ENCODE measurements at regions not wholly inside any gene's neighbourhood (a gene's known extent, or its start where the extent isn't known, plus 50 kb on each side); places are given as distances from the start of the nearest gene placed in this dataset.

GRCh38 chr5:114010362-114010761 lies 351.5 kb upstream of the KCNN2 start:
- peak; percentile 45 for DNase-seq
- H3K27me3 ChIP-seq (replicated peaks; ENCODE audit: insufficient read depth): no peaks in the 10 kb centered on the region
- no peaks in the 10 kb centered on the region for H3K9me2 ChIP-seq (ENCODE audit: insufficient read depth)
- in situ Hi-C loops (cut with MboI): no loop called here
- 12 to 18% methylated on average over 2 of the region's 2 CpGs for WGBS, 2 experiments (ENCODE audit: low coverage in 1 of 2, low lambda C conversion rate in 2 of 2, missing lambda C conversion rate in 2 of 2)
- TF ChIP-seq EZH2 (IDR thresholded peaks at IDR 0.05; ENCODE audit: insufficient read depth, poor library complexity, severe bottlenecking): no peak
- TF ChIP-seq EZH2phosphoT487 (IDR thresholded peaks at IDR 0.05; ENCODE audit: insufficient read depth, low read depth): no peak
- no peak overlapping the region for H3K27ac ChIP-seq
- H3K36me3 ChIP-seq (ENCODE audit: low read depth): no peaks in the 10 kb centered on the region
- H2AFZ ChIP-seq: no peak overlapping the region
- H3K9me3 ChIP-seq (ENCODE audit: low read depth): no peaks in the 10 kb centered on the region
- no peak overlapping the region for H3K4me3 ChIP-seq
- no peaks in the 10 kb centered on the region for H3K4me1 ChIP-seq (ENCODE audit: insufficient read depth)
- H3K4me2 ChIP-seq (ENCODE audit: unreplicated experiment): no peak overlapping the region
- H3K9ac ChIP-seq: no peak overlapping the region
- no peaks in the 10 kb centered on the region for H4K20me1 ChIP-seq (ENCODE audit: insufficient read depth)
- H3F3A ChIP-seq (ENCODE audit: insufficient read depth): no peaks in the 10 kb centered on the region
- no peaks in the 10 kb centered on the region for H3K79me2 ChIP-seq (ENCODE audit: insufficient read depth)

DNA sequence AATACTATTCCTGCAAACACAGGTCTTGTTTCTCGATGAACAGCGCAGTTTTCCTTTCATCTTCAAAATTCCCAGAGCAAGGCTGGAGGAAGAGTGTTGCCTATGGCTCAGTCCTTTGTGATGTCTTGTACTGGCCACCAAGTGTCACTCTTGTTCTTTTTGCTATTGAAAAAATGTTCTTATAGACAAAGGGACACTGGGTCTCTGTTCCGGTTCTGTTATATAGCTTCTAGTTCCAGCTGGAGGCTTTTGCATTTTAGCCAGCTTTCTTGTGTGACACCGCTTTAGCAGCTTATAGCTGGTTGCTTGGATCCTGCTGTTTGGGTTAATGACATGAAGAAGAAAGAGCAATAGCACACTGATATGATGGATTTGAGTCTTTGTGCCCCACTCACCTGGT lies 343.7 kb upstream of the KCNN2 start:
- Histone ChIP-seq H4K20me1 (ENCODE audit: insufficient read depth) (no peaks in the 10 kb centered on the region), H3K79me2 (ENCODE audit: insufficient read depth) (no peaks in the 10 kb centered on the region), H3K9me2 (ENCODE audit: insufficient read depth) (no peaks in the 10 kb centered on the region), H2AFZ (no peak overlapping the region), H3K4me3 (no peak overlapping the region), H3K4me2 (ENCODE audit: unreplicated experiment) (no peak overlapping the region), H3K4me1 (ENCODE audit: insufficient read depth) (no peaks in the 10 kb centered on the region), H3K9ac (no peak overlapping the region), H3K9me3 (ENCODE audit: low read depth) (no peaks in the 10 kb centered on the region), H3K27ac (no peak overlapping the region), H3K27me3 (replicated peaks; ENCODE audit: insufficient read depth) (no peaks in the 10 kb centered on the region), H3F3A (ENCODE audit: insufficient read depth) (no peaks in the 10 kb centered on the region), H3K36me3 (ENCODE audit: low read depth) (no peaks in the 10 kb centered on the region)
- no peak for DNase-seq
- 11 to 12% methylated on average over 4 of the region's 4 CpGs for WGBS, 2 experiments (ENCODE audit: low coverage in 1 of 2, low lambda C conversion rate in 2 of 2, missing lambda C conversion rate in 2 of 2)
- TF ChIP-seq EZH2 (IDR thresholded peaks at IDR 0.05; ENCODE audit: insufficient read depth, poor library complexity, severe bottlenecking) (no peak), EZH2phosphoT487 (IDR thresholded peaks at IDR 0.05; ENCODE audit: insufficient read depth, low read depth) (no peak)
- in situ Hi-C loops (cut with MboI): no loop called here

DNA sequence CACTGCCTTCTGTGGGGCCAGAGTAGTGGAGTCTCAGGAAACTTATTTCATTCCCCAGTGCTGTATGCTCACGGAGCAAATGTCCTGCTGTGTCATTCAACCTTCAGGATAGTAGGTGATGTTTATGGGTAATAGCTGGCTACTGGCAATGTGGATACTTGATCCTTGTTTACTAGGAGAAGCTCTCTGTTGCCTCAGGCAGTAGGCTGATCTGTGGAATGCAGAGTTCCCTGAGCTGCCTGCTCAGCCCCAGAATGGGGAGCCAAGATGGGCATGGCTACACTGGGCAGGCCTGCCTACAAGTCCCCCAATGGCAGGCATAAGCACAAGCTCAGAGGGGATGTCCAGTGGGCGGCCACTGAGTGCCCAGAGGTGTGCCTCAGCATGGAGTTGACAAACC lies 323.1 kb upstream of the KCNN2 start:
- in situ Hi-C loops (cut with MboI): no loop called here
- WGBS, 2 experiments (ENCODE audit: low coverage in 1 of 2, low lambda C conversion rate in 2 of 2, missing lambda C conversion rate in 2 of 2): 25% methylated on average over 2 of the region's 2 CpGs
- H3K27me3 ChIP-seq (replicated peaks; ENCODE audit: insufficient read depth): no peaks in the 10 kb centered on the region
- H3K9me2 ChIP-seq (ENCODE audit: insufficient read depth): no peaks in the 10 kb centered on the region
- no peaks in the 10 kb centered on the region for H3K79me2 ChIP-seq (ENCODE audit: insufficient read depth)
- no peak overlapping the region for H3K9ac ChIP-seq
- no peak for DNase-seq
- H2AFZ ChIP-seq: no peak overlapping the region
- H3F3A ChIP-seq (ENCODE audit: insufficient read depth): no peaks in the 10 kb centered on the region
- H3K4me1 ChIP-seq (ENCODE audit: insufficient read depth): no peaks in the 10 kb centered on the region
- H4K20me1 ChIP-seq (ENCODE audit: insufficient read depth): no peaks in the 10 kb centered on the region
- H3K36me3 ChIP-seq (ENCODE audit: low read depth): no peaks in the 10 kb centered on the region
- no peak overlapping the region for H3K27ac ChIP-seq
- no peaks in the 10 kb centered on the region for H3K9me3 ChIP-seq (ENCODE audit: low read depth)
- no peak overlapping the region for H3K4me2 ChIP-seq (ENCODE audit: unreplicated experiment)
- H3K4me3 ChIP-seq: no peak overlapping the region
- TF ChIP-seq EZH2 (IDR thresholded peaks at IDR 0.05; ENCODE audit: insufficient read depth, poor library complexity, severe bottlenecking) (no peak), EZH2phosphoT487 (IDR thresholded peaks at IDR 0.05; ENCODE audit: insufficient read depth, low read depth) (no peak)

GRCh38 chr5:114050087-114050486 lies 311.8 kb upstream of the KCNN2 start:
- Histone ChIP-seq H2AFZ (no peak overlapping the region), H3K9me2 (ENCODE audit: insufficient read depth) (no peaks in the 10 kb centered on the region), H3F3A (ENCODE audit: insufficient read depth) (no peaks in the 10 kb centered on the region), H4K20me1 (ENCODE audit: insufficient read depth) (no peaks in the 10 kb centered on the region), H3K79me2 (ENCODE audit: insufficient read depth) (no peaks in the 10 kb centered on the region), H3K4me1 (ENCODE audit: insufficient read depth) (no peaks in the 10 kb centered on the region), H3K4me3 (no peak overlapping the region), H3K27me3 (replicated peaks; ENCODE audit: insufficient read depth) (peaks cover 13% of the 10 kb centered on the region; the same call in 1 of the 2 replicates), H3K36me3 (ENCODE audit: low read depth) (no peaks in the 10 kb centered on the region), H3K27ac (no peak overlapping the region), H3K9me3 (ENCODE audit: low read depth) (no peaks in the 10 kb centered on the region), H3K9ac (no peak overlapping the region), H3K4me2 (ENCODE audit: unreplicated experiment) (no peak overlapping the region)
- TF ChIP-seq EZH2 (IDR thresholded peaks at IDR 0.05; ENCODE audit: insufficient read depth, poor library complexity, severe bottlenecking) (no peak), EZH2phosphoT487 (IDR thresholded peaks at IDR 0.05; ENCODE audit: insufficient read depth, low read depth) (no peak)
- 43 to 45% methylated on average over 2 of the region's 2 CpGs for WGBS, 2 experiments (ENCODE audit: low coverage in 1 of 2, low lambda C conversion rate in 2 of 2, missing lambda C conversion rate in 2 of 2)
- DNase-seq: no peak
- in situ Hi-C loops (cut with MboI): no loop called here

DNA sequence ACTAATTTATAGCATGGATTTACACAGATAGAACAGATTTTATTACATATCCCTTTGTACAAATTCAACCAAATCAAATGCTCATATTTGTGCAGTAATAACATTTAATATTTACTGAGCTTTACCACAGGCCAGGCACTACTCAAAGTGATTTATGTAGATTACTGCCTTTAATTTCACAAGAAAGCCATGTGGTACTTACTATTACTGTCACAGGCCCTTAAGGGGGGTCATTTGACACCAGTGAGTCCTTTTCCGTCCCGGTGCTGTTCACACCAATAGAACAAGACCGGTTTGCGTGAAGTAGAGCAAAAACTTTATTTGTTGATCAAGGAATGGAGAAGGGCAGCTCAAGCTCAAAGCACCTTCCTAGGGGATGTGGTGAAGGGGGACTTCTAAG lies 308.5 kb upstream of the KCNN2 start:
- WGBS, 2 experiments (ENCODE audit: low coverage in 1 of 2, low lambda C conversion rate in 2 of 2, missing lambda C conversion rate in 2 of 2): 69 to 71% methylated on average over 4 of the region's 4 CpGs
- H3K9ac ChIP-seq: no peak overlapping the region
- H3F3A ChIP-seq (ENCODE audit: insufficient read depth): no peaks in the 10 kb centered on the region
- no peak overlapping the region for H3K4me2 ChIP-seq (ENCODE audit: unreplicated experiment)
- no peaks in the 10 kb centered on the region for H3K79me2 ChIP-seq (ENCODE audit: insufficient read depth)
- no peak overlapping the region for H3K27ac ChIP-seq
- H3K27me3 ChIP-seq (replicated peaks; ENCODE audit: insufficient read depth): peaks cover 32% of the 10 kb centered on the region
- no peak overlapping the region for H2AFZ ChIP-seq
- H3K9me3 ChIP-seq (ENCODE audit: low read depth): no peaks in the 10 kb centered on the region
- H3K36me3 ChIP-seq (ENCODE audit: low read depth): no peaks in the 10 kb centered on the region
- H4K20me1 ChIP-seq (ENCODE audit: insufficient read depth): no peaks in the 10 kb centered on the region
- DNase-seq: no peak
- TF ChIP-seq EZH2 (IDR thresholded peaks at IDR 0.05; ENCODE audit: insufficient read depth, poor library complexity, severe bottlenecking) (no peak), EZH2phosphoT487 (IDR thresholded peaks at IDR 0.05; ENCODE audit: insufficient read depth, low read depth) (no peak)
- no peak overlapping the region for H3K4me3 ChIP-seq
- no peaks in the 10 kb centered on the region for H3K9me2 ChIP-seq (ENCODE audit: insufficient read depth)
- in situ Hi-C loops (cut with MboI): no loop called here
- no peaks in the 10 kb centered on the region for H3K4me1 ChIP-seq (ENCODE audit: insufficient read depth)
